TTC549 (cell line): ENCODE measurements at regions not wholly inside any gene's neighbourhood (a gene's known extent, or its start where the extent isn't known, plus 50 kb on each side); places are given as distances from the start of the nearest gene placed in this dataset.

Source experiments
- FAIRE-seq: peaks from 2 replicates; lab custom pipeline; 2012; peaks lifted over from hg19 to GRCh38; lab: Jason Lieb, UNC

DNA sequence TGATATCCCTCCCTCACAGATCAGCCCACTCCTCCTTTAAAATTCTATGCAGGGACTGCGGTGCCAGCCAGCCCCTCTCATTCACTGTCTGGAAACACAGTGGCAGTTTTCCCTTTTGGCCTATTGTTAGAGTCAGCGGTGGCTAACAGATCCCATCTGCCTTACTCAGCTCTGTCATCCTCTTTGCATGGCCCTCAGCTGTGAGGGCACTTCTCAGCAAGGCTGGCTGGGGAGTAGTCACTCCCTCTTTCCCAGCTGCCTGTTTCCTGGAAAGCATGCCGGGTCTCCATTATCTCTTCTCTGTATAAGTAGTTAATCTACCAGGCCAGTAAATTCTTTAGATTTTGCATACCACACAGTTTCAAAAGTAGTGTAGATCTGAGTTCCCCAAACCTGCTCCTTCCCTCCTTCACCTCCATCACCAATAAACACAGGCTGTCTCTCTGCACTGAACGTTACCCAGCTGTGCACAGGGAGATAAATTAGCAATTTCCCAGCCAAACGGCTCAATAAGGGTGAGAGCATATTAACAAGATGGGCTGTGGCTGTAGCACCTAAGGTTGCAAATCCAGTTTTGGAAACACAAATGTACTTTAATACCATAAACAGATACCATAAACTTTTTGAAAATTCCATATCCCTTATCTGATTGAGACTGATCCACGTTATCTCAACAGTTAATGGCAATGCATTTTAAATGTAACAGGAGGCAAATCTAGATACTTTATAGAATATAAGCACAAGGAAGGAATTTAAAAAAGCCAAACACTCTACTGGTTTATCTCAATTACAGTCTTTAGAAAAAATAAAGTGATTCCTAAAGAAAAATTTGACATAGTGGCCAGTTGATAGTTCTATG is 229.3 kb downstream of the ANKRD50 start:
- no peak for FAIRE-seq

DNA sequence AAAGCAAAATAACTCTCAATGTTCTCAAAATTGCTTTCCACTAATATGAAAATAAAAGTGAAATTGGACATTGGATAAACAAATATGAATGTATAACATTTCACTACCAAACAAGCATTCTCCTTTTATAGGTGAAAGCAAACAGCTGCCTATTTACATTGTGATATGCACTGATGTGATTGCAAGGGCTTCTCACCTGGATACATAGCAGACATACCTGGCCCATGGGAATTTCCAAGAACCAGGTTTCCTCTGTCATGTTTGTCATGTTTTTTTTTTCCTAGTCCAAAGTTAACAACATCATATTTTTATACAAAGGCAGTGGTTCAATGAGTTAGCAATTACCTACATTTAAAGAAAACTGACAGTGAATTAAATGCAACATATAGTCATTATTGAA is 228.5 kb downstream of the ANKRD50 start:
- FAIRE-seq, result no peak

DNA sequence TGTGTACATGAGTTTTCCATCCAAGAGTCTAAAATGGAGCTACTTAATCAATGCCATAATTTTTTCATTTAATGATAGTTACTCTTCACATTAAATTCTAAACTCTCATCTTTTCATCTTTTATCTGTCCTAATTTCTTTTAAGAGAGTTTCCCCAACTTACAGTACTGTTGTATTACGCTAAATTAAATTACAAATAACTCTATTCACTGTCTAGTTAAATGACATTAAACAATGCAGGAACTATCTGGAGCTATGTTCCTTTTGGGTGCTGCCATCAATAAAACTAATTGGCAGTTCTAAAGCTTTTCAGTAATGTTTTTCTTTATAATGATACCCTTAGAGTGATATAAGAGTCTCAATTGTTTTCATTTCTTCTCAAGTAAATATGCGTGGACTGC is 227.6 kb downstream of the ANKRD50 start:
- FAIRE-seq, result no peak

DNA sequence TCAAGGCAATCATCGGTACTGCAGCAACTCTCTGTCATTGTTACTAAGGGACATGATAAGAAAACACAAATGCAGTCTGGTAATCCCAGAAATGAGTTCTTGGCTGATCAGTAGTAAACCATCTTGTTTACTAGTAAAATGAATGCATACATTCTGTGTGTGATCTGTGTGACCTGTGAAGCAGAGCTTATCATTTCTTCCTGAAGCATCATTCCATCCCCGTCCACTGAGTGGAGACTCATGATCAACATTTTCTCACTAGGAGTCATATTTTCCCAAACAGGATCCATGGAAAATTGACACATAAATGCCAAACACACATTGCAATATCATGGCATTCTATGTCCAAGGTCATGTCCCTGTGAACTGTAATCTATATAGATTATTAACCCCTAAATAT is 226.1 kb downstream of the ANKRD50 start:
- FAIRE-seq, result no peak

DNA sequence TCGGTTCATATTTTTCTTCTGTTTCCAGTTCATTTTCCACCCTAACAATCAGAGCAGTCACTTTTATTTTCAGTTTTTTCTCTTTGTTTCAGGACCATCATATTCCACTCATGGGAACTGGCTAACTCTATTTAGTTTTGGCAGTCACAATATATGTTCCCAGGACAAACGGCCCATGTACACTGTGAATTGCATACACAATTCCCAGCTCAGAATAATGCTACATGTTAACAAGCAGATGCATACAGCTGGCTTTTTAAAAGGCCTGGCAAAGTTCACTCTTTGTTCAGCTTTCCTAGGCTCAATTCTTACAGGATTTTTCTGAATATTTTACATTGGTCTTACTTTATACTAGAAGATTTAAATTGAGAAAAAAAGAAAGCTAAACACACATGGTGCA is 224.9 kb downstream of the ANKRD50 start:
- no peak for FAIRE-seq

DNA sequence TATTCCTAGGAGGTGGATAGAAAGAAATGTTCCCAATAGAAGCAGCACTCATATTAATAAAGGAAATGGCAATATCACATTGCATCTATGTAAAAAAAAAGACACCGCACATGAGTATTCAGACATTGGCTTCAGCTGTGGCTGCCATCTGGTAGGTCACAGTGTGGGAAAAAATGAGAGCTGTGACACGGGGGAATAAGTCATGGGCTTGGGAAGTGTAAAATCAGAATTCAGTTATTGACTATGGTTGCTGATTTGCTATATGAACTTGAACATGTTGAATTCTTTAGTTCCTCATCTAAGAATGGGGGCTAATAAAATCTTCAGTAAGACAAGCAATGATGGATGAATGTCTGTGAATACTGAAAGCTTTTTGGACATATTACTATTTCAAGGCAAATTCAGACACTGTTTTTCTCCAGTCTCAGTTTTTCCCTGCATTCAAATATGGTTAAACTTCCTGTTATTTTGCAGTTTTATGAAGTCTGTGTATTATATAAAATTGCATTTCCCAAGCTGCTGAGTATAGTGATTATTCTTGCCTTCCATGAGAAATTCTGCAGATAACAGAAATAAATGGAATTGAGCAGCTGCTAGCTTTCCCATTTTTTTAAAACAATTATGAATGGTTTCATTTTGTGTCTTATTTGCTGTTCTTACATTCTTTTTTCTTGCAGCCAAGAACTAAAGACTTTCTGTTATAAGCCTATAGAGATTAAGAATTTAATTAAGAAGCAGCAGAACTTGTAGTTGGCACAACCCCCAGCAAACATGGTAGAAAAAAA is 221.0 kb downstream of the ANKRD50 start:
- no peak for FAIRE-seq

DNA sequence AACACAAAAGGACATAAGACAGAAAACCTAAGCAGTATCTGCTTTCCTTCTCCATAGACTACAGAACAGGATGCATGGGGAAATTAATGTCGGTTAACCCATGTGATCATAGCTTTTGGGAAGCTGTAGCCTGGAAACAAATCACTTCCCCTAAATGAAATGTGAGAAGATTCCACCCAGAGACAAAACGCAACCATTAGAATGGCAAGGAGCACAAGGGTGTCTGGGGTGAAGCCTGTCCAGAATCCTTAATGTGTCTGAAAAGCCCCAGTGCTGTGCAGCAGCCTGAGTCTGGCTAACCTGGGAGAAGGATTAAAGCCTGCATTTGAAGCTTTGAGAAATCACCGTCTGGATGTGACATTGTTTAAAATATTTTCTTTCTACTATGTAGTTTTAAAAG is 213.3 kb downstream of the ANKRD50 start:
- no peak for FAIRE-seq

DNA sequence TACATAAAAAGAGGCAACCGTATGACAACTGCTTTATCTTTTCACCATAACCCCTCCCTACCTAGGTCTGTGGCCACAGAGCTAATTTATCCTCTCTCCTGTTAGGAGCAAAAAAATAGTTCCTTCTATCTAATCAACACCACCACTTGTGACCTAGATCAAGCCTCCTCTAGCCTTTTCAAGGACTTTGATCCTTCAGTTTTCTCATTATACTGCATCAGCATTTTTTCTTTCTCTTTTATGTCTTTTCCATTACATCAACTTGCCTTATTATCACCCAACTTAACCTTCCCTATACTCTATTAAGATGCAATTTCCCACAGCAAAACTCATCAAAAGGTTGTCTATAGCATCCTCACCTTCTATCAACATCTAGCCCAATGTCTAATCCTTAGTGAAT is 211.0 kb downstream of the ANKRD50 start:
- FAIRE-seq, result no peak

DNA sequence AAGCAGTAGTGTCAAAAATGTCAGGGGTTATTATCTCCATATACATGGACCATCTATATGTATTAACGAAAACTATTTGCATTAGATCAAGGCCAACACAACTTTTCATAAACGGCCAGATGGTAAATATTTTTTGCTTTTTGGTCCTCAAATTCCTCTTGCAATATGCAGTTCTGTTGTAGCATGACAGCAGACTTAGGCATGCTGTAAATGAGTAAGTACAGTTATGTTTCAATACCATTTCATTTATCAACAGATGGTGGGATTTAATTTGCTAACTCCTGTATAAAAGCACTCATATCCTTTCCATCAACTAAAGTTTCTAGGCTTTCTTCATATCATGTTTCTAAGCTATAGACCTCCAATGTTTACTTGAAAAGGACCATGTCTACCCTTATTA is 208.1 kb downstream of the ANKRD50 start:
- FAIRE-seq, result no peak

DNA sequence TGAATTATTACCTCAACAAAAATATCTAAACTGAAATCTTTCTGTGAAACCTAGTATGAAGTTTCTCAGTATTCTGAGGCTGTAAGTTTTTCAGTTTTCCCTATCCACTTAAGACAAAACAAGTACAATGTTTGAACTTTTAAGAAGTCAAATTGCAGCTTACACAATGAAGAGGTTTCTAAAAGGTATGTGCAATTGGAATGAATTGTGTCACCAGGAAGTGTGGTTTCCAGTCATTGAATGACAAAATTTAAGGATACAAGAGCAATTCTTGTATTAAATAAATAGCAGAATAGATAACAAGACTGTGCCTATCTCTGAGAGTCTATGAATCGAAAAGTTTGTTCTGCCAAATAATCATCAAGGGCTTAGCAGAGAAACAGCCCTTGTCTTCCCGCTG is 207.3 kb downstream of the ANKRD50 start:
- no peak for FAIRE-seq

DNA sequence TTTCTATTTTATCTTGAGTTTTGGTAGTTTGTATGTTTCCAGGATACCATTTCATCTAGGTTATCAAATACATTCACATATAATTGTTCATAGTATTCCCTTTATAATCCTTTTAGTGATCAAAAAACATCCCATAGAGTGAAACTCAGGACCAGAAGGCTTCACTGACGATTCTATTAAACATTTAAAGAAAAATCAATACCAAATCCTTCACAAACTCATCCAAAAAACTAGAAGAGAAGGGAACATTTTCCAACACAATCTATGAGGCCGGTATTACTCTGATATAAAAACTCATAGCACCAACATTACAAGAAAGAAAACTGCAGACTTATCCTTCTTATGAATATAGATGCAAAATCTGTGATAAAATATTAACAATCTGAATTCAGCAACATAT is 203.4 kb downstream of the ANKRD50 start:
- no peak for FAIRE-seq

DNA sequence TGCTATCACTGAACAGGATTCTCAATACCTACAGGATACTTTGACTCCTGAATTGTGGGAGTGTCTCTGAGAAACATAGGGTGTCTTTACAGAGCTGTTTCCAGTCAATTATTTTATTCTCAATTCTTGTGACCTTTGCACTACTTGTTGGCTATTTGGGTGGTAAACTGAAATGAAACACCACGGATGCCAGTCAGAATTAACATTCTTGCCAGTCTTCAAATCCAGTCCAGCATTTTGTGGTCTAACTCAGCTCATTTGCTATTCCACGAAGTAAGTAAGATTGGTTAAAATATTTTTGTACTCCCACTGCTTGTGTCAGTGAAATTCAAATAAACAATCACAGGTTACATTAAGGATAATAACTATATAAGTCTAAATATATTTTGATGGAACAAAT is 197.9 kb downstream of the ANKRD50 start:
- FAIRE-seq, result no peak

DNA sequence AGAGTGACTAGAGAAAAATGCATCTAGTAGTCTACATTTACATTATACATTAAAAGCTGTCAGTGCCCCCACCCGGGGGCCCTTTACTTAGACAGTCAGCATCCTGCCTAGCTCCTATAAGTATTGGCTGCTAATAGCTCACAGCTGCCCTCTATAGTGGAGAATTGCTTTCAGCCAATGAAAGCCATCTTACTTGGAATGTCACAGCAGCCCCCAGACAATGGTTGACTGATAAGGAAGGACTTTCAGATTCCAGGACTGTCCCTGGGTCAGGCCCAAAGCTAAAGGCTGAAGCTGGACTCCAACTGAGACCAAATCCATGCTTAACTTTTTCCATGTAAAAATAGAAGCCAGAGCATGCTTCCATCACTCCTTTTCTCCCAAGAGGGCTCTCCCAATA is 196.9 kb downstream of the ANKRD50 start:
- no peak for FAIRE-seq

DNA sequence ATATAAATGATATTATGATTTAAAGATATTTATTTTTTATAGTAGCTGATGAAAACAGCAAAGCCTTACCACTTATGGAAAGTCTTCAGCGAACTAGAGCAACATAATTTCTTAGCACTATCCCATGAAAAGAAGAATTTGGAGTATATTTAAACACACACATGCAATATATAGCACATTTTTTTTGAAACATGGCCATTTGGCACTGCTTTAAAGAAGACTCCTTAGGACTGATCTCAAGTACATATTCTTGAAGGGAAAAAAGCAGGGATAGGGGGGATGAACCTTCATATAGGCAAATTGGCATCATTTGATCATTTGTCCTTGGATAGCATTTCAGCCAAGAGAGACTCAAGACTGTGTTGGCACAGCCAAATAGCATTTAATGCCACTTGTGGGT is 193.3 kb downstream of the ANKRD50 start:
- FAIRE-seq, result no peak

DNA sequence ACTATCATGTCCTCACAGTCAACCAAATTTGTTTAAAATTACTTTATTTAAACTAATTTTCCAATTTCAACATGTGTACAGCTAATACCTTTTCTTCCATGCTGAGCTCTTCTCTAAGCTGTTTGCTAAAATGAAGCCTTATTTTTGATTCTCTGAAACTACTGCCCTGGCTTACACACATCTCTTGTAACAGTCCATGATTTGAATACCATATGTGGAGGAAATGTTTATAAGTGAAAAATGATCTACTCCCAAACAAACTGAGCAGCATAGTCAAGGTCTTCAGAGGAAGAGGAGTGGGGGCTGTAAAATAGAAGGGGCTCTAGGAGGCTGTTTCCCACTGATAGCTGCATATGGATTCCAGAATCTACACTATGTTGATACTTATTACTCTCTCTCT is 188.7 kb downstream of the ANKRD50 start:
- FAIRE-seq, result no peak

DNA sequence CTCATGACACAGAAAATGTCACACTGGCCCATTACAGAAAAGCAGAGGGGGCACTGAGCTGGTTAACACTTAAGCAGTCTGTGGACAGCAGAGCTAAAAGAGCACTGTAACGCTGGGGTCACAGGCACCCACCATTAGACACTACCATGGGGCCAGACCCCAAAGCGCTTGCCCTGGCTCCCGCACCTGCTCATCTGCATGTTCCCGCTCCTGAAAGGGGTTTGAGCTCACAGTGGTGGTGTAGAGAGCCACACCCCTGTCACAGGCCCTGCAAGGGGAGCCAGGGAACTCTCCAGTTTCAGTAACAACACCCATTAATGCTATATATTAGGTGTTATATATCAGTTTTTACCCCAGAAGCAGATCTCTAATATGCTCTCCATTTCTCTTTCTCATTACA is 187.0 kb downstream of the ANKRD50 start:
- FAIRE-seq, result no peak

DNA sequence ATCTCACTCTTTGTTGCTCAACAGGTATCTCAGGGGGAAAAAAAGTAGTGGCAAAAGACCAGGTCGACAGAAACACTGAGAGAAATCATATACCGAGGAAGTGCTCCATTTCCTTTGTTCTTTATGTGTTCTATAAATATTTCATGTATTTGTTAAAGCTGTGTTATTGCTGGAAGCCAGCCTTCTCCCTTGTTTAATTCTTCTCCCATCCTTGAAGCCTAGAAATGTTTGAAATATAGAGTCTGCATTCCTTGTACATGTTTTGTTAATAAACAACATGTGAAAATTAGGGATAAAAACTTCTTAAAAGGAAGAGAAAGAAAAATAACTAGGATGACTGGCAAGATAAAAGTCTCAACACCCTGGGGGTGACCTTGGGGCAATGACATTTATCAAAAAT is 186.2 kb downstream of the ANKRD50 start:
- no peak for FAIRE-seq

DNA sequence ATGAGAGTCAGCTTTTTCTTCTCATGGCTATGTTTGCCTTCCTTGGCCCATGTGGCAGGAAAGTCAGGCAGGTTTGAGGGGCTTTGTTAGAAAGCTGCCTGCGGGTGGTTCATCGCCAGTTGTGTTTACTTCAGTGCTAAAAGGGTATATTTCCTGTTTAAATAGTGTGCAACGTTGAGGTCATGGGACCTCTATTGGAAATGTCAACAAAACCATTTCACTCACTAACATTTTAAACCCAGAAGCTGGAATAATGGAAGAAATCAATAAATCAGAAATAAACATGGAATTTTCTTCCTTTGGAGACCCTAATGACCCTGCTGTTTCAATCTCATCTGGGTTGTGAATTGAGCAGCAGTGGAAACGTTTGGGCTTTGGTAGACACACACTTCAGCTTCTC is 185.8 kb downstream of the ANKRD50 start:
- no peak for FAIRE-seq

DNA sequence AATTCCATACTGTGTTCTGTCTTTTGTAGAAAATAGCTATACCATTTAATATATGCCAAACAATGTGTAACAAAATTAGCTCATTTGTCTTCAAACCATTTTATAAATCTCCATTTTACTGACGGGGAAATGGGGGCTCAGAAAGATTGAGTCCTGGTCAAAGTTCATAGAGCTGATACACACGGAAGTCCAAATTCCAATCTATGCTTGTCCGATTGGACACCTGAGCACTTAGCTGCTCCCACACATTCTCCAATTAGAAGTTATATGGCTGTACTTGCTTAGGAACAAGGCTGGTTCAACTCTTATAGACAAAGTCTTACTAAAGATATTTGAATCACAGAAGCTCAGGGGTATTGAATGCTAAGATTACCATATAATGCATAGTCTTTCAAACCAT is 185.2 kb downstream of the ANKRD50 start:
- no peak for FAIRE-seq

DNA sequence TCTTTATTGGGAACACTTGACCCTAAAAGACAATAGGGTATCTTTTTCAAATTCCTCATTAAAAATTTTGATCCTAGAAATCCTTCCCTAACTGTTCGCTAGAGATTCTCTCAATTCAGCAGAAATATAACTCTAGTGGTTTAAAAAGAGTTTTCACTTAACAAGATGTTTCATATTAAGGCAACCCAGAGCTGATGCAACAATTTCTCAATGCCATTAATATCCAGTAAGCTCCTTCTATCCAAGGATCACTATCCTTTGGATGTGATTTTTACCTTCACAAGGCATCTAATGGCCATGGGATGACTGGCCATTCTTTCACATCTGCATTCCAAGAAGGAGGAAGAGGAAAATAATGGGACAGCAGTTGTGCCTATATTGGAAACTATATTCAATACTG is 183.4 kb downstream of the ANKRD50 start:
- FAIRE-seq, result no peak

DNA sequence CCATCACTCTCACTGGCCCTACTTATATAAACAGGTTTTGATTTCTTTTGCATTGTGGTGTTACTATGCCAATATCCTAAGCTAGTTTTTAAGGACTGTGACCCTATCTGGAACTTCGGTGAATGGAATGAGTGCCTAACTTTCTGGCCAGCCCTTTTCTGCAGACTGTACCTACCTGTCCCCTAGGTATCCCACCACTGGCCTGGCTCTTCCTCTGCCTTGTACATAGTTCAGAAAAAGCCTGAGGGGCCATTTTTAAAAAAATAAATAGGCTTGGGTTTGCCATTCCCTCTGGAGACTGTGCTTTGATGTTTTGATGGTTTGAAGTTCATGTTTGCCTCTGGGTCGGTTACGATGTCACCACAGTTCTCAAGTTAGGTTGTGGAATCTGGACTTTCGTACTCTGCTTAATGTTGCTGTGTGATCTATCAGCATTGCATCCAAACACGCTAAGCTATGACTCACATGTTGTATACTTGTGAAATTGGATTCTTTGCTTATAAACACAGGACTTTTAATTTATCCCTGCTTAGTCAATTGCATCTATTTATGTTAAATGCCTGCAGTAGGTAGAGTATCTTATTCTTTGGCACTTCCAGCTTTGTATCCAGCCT is 182.0 kb downstream of the ANKRD50 start:
- FAIRE-seq, result no peak

DNA sequence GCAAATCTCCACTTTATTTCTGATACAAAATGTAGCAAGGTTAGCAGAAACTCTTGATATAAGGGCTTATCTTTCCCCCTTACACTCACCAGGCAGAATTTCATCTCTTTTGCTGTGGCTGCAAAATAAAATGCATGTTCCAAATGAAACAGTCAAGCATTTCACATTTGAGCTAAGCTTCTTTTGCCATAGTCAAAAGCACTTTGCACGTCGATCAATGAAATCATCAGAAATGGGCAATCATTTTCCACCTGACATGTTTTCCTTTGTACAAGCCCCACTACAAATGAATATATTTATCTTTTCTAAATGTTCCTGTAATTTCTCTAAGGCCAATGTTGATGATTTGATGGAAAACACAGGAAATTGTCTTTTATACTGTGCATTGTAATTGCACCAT is 178.4 kb downstream of the ANKRD50 start:
- no peak for FAIRE-seq

DNA sequence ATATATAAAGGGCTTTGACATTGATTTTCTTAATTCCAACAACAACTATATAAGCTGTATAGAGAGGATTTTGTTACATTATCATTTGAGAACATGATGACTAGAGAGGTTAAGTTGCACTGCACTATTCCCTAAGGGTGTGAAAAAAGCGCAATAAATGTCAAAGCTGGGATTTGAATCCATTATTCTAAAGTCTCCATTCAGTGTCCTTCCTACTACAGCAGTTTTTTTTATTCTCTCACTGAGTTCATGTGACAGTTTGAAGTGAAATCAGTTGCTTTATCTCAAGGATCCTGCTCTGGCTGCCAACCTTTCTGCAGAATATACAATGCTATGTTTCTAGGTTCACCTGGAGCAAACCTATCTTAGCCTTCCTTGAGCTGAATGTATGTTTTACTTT is 177.5 kb downstream of the ANKRD50 start:
- FAIRE-seq, result no peak
